T-helper 22 cell (primary cell): ENCODE measurements at regions not wholly inside any gene's neighbourhood (a gene's known extent, or its start where the extent isn't known, plus 50 kb on each side); places are given as distances from the start of the nearest gene placed in this dataset.

Source experiments
- DNase-seq: peaks from one replicate; pipeline ENCODE4 v3.0.0-alpha.2; 2020; ENCODE audit warnings: low read depth

DNA sequence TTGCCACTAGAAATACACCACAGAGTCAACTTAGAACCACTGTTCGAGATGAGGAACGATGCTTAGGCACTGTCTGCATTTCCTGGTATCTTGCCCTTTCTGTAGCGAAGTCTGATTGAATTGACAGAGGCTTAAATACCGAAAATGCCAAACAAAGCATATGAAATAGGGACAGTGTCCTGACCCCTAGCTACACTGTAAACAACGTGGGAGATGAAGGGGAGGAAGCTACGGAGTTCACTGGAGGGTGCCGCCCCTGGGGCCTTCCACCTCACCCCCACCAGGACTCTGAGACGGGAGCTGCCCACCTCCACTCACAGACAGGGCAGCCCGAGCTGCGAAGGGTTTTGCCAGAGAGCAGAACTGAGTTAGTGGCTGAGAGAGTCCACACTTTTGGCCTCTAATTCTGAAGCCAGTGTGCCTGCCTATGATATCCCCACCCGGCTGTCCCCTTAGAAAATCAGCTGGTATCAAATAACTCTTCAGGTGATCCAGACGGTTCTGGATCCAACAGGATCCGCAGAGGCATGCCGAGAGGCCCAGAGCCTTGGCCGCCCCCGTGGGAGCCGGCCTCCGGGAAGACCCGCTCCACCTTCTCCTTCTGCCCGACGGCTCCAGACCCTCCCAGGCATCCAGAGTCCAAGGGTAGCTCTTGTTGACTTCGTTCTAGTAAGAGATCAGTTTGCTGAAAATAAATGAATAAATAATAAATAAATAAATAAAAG is 230.7 kb upstream of the DIO3 start:
- no peak for DNase-seq

DNA sequence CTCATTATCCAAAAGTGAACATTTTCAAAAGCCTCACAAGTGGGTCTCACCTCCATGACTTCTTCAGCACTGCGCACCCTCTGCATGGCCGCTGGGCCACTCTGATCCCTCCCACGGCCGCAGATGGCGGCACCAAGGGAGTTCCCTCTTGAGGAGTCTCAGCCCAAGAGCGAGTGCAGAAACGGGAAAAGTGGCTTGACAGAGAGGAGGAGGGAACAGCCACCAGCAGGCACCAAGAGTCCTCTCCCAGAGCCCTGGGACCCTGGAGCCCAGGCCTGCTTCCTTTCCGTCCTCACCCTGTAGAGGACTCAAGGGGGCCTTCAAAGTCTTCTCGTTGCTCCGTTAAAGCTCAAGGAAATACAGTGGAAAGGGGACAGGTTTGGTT is 230.2 kb upstream of the DIO3 start:
- DNase-seq: no peak

DNA sequence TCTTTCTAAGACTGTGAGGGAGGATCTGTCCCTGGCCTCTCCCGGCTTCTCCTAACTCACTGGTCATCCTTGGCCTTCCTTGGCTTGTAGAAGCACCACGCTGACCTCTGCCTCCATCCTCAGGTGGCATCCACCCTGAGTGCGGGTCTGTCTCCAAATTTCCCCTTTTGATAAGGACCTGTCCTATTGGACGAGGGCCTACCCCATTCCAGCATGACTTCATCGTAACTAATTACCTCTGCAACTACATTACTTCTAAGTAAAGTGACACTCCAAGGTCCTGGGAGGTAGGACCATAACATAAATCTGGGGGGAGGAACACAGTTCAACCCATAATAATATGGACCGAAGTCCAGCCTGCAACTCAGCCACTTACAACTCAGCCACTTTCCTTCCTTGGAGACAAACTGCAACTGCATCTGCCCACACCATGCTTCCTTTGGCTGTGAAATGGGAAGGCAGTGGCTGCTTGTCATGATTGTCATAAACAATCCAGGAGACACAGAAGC is 229.6 kb upstream of the DIO3 start:
- DNase-seq: no peak

DNA sequence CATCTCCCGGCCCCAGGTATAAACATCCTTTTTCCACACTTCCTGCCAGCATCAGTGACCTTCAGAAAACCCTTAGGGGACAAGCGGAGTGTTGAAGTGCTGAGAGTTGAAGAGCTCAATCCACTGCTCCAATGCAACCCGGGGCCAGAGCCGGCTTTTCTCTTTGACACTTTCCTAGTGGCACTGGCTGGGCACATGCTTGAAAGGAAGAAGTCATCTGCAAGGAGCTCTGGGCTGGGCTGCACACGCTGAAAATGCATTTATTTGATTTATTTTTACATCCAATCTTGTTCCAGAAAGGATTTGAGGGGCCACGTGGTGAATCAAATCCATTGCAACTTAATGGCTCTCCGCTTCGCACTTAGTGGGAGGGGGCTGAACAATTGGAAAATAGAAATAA is 229.0 kb upstream of the DIO3 start:
- DNase-seq: no peak

DNA sequence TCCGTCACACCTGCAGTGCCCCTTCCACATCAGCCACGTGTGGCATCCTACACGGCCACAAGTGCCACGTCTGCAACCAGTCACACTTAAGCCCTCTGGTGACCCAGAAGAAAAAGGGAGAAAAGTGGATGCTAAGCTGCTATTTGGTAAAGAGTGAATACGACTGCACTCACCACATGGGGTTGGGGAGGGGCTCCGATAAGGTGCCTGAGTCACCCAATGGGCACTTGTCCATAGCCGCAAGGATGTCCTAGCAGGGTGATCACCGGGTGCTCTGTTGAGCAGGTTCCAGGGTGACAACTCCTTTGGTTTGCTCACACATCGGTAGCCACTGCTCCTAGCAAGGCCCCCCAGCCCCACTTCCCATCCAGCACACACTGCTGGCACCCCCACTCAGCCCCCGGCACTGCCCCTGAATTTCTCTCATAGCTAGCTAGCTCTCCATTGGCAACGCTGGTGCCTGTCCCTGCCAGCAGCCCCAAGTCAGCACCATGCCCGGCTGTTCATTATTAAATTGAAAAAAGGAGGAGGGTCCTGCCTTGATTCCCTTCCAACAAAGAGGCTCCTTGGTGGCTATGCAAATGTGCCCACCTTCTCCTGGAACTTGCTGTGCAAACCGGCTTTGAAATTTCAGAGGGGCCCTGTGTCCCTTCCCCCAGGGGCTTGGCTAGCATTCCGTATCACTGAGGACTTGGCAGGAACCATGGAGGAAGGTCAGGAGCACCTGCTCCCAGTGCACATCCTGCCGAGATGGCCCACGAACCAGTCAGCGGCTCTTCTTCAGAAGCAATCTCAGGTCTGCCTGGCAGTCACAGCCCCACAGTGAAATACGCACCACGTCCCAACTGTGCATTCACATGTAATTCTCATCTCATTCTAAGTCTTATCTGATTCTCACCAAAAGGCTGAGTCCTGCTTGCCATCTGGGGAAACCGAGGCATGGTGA is 227.7 kb upstream of the DIO3 start:
- no peak for DNase-seq

DNA sequence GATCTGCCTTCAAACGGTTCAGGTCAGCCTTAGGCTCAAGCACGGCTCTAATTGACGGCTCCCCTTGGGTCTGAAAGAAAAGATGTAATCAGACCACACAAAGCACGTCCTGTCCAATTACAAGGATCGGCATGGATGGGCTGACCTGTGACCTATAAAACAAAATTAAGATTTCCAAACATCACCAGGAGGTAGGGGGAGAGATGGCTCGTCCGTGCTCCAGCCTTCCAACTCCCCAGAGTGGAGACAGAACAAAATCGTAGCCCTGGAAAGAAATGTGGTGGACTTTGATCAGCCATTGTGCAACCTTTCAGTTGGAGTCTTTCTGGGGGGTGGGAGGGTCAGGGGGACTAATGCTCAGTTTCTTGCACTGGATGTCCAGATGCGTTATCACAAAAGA is 226.6 kb upstream of the DIO3 start:
- DNase-seq: no peak

DNA sequence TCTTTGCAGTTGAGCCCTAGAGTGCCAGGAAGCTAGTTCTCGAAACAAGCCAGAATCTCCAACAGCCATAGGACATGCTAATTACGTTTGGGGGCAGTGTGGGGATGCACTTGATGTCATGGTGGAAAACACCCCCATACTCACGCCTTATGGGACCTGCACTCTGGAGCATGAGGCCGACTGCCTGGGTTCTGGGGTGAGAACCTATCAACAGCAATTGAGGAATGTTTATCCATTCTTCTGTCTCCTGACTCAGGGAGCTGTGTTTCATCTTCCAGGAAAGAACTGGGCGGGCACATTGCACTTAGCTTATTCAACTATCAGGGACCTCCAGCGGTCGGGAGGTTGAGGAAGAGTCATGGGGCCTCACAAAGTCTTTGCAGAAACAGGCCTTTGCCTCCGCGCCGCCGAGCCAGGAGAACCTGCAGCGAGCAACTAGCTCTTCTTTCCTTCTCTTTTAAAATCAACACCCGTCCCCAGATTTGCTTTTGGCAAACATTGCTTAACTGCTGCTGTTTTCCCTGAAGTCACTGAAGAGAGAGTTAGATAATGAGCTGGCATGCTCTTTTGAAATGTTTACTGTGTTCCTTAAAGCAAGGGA is 226.1 kb upstream of the DIO3 start:
- DNase-seq: no peak

DNA sequence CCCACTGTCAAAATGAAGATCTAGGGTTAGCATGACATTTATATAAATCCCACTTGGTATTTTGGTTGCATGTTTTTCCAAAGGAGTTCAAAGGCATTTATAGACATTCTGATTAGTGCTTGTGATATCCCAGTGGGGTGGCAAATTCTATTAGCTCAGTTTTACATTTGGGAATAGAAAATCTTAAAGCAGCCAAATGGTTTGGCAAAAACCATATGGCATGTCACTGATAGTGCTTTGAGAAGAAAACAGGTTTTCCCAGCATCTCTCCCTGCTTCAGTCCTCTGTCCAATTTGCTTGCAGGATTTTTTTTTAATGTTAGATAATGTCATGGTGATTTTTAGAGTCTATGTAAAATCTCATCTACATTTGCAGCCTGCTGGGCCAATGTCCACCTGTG is 225.1 kb upstream of the DIO3 start:
- no peak for DNase-seq

DNA sequence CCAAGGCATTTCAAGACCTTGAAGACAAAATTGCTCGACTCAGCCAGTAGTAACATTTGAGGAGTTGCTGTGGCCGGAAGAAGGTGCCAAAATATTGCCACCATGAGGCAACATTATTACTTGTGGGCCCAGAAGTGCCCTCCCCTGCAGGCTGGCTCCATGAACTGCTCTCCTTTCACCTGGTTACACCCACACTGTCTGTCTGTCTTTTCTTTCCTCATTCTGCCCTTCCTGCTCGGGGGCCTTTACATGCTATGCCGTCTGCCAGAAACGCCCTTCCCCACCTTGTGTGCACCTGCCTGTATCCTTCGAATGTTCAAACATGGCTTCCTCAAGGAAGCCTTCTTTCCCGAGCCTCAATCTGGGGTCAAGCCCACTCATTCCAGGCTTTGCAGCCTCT is 224.2 kb upstream of the DIO3 start:
- DNase-seq: no peak

DNA sequence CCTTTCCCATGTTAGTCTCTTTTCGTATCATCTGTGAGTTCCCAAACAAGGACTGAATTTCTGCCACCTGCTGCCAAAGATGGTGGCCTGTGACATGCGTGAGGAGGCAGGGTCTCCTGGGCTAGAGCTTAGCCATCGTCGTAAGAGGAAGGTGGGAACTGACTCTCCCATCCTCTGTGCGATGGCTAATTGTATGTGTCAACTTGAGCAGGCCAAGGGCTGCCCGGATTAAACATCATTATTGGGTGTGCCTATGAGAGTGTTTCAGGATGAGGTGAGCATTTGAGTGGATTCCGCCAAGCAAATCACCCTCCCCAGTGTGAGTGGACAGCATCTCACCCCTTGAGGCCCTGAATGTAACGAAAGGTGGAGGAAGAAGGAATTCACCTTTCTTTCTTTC is 220.7 kb upstream of the DIO3 start:
- no peak for DNase-seq

DNA sequence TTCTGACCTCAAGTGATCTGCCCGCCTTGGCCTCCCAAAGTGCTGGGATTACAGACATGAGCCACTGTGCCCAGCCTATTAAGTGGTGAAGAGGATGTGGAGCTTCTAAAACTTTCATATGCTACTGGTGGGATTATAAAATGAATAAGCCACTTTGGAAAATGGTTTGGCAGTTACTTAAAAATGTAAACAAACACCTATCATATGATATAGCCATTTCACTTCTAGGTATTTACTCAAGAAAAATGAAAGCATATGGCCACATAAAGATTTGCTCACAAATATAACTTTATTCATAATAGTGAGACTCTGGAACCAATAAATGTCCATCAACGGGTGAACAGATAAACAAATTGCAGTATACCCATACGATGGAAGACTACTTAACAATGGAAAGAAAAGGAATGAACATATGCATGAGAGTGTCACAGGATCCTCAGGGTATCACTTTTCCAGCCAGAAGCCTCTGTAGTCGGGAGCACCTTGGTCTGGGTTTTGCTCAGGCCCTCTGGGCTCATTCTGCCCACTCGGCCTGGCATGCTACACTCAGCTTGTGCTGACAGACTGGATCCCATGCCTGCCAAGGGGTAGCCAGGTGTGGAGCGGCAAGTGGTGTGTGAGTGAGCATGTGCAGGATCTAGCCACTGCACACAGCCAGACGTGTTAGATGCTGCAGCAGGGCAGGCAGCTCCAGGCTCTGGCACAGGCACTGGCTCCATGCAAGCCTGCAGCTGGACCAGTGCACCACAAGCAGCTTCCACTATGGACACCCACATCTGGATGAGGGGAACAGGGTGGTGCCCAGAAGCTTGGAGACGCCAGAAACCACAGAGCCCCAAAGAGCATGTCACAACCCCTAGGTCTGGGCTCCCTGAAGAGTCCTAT is 213.2 kb upstream of the DIO3 start:
- DNase-seq: no peak

DNA sequence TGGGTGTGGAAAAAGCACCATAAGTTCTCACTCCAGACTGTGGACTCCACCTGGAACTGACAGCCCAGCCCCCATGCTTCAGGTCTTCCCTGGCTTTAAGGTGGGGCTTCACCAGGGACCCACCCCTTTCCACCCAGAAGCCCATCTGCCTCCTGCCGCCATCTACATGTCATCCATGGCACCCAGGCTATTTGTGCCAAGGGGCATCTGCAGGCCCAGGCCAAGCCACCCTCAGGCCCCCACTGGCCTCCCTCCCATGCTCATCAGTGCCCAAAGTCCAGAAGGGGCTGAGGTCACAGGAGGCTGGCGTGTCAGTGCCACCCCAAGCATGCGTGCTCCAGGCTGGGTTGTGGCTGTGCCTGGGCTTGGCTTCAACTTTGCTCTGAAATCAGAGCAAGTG is 212.2 kb upstream of the DIO3 start:
- no peak for DNase-seq

DNA sequence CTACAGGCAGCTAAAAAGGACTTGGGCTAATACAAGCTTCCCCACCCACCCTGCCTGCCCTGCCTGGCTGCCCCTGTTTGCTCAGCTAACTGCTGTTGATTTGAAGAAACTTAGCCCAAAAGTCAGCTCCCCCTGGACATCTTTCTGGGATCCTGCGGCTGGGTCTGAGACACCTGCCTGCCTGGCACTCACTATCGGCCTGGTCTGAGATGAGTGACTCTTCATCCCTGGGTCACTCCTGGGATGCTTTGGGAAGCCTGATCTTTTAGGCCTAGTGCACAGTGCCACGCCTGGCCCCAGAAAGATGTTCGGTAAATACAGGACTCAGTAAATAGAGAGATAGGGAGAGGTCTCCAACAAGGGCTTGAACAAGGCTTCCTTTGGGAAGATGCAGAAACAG is 211.3 kb upstream of the DIO3 start:
- no peak for DNase-seq

DNA sequence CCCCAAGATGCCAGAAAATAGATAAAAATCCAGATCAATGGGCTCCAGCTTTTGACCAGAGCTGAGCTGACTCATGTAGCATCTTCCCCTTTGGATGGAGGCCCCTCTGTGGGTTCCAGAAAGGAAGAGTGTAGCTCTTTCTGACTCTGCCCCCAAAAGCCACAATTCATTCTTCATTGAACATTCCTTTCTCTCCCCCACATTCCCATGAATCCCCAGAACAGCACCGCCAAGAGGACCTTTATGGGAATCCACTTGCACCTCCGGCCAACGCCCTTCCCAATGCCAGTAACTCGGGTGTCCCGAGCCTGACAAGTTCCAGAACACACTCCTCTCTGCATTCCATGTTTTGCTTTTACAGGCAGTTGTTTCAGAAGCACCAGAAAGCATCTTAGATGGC is 210.6 kb upstream of the DIO3 start:
- DNase-seq: no peak

DNA sequence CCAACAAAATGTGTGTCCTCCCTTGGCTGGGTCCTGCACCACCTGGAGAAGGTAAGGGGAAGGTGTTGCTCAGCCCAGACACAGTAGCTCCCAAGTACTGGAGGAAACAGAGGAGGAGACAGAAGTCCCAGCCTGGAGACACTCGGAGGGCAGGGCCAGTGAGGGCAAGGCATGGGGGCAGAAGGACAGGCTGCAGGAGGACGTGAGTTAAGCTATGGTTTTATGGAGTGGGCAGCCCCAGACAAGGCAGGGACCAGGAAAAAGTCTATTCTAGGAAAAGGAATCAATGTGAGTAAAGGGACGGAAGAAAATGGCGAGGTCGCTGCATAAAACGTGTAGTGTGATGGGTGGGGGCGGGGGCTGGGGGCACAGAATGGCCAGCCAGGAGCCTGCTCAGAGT is 210.1 kb upstream of the DIO3 start:
- no peak for DNase-seq

DNA sequence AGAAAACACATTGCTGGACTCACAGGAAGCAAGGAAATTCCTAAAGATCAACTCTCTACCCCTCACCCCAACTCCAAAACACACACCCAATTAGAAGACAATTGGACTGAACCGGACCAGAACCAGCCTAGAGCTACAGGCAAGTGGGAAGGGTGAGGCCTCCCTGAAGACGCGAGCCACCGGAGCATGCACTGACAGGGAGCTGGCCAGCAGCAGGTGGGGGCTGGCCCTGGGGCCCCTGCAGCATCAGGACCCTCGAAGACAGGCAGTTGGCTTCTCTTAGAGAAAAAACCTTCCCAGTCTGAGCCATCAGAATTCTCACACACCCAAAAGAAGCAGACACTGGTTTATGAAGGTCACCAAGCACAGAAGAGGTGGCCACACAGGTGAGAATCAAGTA is 209.5 kb upstream of the DIO3 start:
- DNase-seq: no peak

DNA sequence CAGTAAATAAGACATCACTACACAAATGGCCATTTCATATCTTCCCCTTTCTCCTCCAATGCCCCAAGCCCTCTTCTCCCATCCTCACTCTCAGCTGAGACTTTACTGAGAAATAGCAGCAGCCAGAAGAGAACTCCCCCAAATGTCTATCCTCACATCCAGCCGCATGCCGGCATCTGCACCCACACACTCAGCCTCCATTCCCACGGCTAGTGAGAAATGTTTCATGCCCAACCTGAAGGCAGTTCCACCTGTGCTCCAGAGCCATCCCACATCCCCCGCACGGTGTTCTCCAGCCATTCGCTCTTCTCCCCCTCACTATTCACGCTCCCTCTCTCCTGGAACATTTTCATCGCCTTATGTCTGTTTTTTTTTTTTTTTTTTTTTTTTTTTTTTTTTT is 208.7 kb upstream of the DIO3 start:
- DNase-seq: no peak

DNA sequence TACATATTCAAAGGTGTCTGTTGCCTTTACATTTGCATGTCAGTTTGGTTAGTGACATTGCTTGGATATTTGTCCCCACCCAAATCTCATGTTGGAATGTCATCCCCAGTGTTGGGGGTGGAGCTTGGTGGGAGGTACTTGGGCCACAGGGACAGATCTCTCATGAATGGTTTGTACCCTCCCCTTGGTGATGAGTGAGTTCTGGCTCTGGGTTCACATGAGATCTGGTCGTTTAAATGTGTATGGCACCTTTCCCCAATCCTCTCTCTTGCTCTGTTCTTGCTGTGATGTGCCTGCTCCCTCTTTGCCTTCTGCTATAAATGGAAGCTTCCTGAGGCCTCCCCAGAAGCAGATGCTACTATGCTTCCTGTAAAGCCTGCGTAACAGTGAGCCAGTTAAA is 207.9 kb upstream of the DIO3 start:
- no peak for DNase-seq

DNA sequence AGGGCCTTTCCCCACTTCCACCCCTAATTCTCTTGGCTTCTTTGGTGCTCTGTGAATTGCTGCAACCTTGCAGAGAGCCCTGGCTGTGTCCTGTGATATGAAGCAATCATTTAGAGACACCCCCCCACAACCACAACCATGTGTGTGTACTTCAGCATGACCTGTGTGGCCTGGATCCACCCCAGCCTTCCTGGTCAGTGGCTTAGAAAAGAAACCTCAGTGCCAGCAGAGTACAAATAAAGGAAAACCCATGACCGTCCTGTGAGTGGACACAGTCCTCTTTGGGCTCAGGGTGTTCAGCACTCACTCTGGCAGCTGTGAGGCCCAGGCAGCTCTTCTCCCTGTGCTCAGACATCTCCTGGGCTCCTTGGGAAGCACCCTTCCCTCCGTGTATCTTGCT is 206.6 kb upstream of the DIO3 start:
- no peak for DNase-seq

DNA sequence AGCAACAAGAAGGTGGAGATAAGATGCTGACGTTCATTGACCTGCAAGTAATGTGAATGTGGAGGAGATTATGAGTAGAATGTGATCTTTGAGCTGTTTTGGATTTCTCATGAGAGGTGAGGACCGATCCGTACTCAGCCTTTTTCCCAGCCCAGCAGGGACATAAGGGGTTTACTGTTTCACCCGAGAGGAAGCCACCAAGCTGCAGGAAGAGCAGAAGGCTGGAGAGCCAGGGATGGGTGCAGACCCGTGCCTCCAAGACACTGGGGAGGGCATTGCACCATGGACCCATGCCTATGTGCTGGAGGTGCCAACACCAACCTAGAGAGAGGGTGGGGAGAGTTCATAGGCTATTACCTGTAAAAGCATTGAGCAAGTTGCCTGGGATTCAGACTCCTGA is 206.0 kb upstream of the DIO3 start:
- DNase-seq: no peak

DNA sequence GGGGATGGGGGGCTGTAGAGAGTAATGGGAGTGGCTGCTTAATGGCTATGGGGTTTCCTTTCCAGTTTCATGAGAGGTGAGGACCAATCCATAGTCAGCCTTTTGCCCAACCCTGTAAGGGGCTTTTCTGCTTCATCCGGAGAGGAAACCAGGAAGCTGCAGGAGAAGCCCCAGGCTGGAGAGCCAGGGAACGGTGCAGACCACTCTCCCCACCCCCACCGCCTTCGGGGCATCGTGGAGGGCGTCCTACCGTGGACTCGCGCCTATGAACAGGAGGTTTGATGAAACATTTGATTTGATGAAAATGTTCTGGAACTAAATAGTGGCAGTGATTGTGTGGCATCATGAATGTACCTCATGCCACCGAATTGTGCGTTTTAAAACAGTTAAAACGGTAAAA is 204.3 kb upstream of the DIO3 start:
- no peak for DNase-seq
